CD4-positive, alpha-beta T cell treated with Interleukin-4 for 1 hour (primary cell): ENCODE measurements at regions not wholly inside any gene's neighbourhood (a gene's known extent, or its start where the extent isn't known, plus 50 kb on each side); places are given as distances from the start of the nearest gene placed in this dataset.
"Not testable (repeated sequence)": the region's sequence is repeated elsewhere in the genome, so short reads cannot be mapped to it uniquely, and the experiment has no call there.

Source experiments
- DNase-seq, 2 donors: peaks; one replicate each; pipeline ENCODE4 v3.0.0-alpha.2; 2020 to 2022

DNA sequence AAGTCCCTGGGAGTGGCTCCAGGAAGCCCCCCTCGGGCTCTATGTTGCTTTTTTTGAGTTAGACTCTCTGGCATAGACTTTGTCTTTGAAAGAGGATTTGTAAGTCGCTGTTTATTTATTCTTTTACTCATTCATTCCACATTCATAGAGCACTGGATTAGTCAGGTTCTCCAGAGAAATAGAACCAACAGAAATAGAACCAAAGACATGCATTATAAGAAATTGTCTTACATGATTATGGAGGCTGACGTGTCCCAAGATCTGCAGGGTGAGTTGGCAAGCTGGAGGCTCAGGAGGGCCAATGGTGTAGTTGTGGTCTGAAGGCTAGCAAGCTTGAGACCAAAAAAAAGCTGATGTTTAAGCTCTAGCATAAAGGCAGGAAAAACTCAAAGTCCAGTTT is 98.3 kb upstream of the CHD6 start:
- no peak for DNase-seq

DNA sequence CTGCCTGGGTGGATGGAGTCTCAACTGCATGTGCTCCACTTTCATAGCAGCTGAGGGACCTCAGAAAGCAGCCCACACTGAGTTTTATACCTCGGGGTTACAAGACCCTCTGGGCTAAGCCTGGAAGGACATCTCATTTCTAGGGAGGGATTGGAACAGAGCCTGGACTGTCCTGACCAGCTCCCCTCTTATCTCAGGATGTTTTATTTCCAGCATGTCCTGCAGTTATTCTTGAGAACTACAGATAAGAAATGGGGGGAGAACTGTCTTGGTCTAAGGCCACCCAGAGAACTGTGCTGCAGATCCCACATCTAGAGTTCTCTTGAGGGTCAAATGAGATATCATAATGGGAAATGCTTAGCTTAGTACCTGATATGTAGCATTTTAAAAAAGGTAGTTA is 97.3 kb upstream of the CHD6 start:
- no peak for DNase-seq

DNA sequence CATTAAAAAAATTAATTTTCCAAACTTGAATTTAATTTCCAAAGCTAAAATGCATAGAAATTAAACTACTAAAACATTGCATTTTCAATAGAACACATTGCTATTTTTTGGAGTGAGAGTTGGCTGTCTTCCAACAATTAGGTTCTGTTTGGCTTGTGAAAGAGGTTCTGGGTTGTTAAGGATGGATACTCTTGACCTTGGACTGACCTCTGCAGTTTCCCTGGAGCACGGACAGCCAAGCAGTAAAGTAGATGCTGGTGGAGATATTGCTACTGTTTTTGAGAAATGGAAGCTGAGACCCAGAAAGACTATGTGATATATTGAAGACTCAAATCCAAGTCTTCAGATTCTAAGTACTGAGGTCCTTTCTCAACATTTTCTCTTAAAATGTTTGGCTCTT is 95.9 kb upstream of the CHD6 start:
- DNase-seq: no peak

DNA sequence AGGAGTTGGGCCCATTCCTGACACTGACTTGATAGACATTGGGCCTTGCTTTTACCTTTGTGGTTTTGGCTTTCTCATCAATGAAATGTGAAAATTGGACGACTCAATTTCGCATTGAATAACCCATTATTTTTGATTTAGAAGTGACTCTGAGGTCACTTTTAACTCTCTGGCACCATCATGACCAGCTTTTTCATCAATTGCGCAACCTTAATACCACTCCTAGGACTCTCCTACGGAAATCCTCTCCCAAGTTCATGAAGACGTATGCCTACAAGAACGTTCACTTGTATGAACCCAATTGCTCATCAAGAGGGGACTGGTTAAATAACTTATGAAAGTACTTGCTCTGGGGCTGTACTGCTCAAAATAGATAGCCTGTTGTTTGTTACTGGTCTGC is 86.7 kb upstream of the CHD6 start:
- no peak for DNase-seq

DNA sequence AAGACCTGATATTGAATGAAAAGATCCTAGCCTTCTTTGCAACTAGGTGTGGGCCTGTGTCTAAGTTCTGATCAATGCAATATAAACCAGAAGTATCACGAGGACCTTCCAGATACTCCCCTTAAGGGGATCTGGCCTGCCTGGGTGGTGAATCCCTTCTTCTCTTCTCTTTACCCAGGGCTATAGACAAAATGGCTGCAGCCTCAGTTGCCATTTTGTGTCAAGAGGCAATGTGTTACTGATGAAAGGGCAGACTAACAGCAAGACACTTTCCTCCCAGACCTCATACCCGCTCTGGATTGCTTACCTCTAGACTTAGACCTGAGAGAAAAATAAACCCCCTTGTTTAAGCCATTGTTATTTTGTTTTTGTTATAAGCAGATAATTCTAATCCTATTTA is 84.5 kb upstream of the CHD6 start:
- DNase-seq: no peak

DNA sequence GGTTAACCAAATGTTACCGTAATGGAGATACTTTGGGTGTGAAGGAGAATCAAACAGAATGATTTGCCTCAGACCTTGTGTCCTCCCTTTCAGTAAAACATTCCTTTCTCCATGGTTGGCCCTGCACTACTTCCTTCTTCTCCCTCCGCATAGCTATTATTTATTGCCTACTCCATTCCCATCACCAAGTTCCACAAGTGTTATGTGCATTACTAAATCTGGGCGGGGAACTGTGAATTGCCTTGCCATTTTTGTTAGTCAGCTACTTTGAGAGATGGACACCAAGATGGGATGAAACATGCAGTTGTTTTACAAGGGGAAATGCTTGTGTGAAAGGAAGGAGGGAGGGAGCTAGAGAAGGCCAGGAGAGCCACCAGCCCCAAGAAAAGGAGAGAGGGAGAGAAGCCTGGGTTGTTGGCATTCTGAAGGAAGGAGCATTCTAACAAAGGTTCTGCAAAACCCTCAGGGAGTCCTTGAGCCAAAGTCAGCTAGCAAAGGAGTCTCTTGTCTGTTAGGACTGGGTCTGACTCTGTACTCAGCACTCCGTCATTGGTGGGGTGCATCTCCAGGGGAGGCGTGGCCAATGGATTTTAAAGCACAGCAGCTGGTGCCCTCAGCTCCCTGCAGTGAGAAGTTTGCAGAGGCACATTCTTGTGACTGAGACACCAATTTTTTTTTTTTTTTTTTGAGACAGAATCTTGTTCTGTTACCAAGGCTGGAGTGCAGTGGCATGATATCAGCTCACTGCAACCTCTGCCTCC is 83.6 kb upstream of the CHD6 start:
- DNase-seq: no peak

DNA sequence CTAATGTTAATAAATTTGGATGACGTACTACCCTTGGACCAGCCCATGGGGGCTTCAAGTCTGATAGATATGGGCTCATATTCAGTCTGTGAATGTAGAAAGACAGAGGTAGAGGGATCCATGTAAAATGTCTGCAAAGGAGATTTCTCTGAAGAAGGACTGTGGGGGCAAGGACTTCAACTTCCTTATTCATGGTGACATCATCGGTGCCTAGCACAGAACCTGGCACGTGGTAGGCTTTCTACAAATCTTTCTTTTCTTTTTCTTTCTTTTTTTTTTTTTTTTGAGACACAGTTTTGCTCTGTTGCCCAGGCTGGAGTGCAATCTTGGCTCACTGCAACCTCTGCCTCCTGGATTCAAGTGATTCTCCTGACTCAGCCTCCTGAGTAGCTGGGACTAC is 81.5 kb upstream of the CHD6 start:
- not testable (repeated sequence) for DNase-seq

DNA sequence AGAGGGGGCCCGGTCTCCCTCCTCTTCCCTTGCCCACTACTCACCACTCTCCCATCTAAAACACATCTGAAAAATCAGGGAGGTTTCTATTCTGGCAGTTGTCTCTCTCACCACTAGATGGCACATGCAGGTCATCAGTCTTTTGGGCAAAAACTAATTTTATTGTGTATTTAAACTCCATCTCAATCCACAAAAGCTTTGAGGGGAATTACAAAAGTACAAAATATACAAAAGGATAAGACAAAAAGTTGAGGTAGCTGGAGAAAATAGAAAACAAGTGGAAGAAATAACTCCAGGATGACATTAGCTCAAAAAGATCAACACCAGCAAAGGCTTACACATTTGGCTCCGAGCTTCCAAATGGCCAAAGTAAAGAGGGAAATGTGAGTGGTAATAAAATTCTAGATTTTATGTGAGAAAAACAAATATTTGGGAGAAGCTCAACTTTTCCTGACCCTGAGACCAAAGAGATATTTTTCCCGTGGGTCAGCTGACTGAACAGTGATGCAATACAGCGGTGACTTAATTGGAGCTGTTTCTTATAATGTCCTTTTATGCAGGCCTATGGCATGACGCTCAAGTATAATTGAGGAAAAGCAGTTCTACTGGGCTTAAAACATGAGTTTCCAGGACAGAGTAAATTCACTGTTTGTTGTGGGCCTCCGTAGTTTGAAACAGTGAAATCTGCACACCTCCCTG is 79.8 kb upstream of the CHD6 start:
- DNase-seq: peak in 1 of 2 donors; percentile 51

DNA sequence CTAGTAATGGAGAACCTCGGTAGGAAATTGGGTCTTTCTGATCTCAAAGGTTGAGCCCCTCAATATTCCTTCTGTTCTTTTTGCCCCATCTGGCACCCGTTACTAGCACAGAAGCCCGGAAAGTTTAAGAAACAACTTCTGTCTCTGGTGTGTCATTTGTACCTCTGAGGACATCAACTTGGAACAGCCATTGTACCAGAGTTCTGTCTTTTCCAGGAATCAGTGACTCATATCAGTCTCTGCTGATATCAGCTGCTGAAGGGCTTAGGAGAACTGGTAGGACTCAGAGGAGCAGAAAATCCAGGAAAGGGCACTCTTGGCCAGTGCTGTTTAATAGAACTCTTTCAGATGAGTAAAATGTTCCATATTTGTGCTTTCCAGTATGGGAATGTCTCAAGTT is 78.3 kb upstream of the CHD6 start:
- no peak for DNase-seq

DNA sequence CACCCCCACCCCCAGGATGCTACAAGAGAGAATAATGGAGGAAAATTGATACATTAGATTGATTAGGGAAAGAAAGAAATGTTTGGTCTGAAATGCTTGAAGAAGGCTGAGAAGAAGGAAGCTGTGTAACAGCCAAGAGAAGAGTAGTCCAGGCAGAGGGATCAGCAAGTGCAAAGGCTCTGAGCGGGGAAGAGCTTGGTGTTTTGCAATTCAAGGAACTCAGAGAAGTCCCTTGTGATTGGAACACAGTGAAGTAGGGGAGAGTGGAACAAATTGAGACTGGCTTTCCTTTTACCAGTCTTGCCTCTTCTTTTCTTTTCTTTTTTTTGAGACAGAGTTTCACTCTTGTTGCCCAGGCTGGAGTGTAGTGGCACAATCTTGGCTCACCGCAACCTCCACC is 76.6 kb upstream of the CHD6 start:
- DNase-seq: no peak

DNA sequence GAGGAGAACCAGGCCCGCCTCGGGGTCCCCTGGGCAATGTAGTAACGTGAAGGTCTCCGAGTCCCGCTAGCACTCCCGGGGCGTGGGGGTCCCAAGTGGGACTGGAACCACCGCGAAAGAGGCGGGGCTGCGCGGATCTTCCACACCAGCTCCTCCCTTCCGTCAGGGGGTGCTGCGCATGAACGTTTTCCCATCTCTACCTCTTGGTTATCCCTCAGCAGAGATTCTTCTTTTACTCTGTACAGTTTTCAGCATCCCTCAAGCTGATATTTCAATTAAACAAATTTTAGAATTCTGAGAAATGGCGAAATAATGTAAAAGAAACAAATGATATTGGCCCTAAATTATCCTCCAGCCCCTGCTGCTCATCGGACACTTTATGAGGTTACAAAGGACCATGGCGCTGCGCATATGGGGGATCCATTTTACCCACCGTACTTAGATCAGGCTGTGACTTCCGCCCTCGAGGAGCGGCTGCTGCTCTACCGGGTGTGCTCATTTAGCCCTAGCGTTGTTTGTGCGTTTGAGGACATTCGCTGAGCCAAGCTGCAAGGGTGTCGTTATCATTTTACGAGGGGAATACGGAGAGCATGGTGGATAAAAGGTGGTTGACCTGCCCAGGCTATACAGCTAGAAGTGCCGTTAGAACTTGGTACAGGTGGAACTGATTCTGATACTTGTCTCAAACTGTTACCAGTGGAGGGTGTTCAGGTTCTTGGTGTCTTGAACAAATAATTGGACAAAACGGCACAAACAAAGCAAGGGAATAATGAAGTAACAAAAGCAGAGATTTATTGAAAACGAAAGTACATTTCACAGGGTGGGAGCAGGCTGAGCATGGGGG is 75.2 kb upstream of the CHD6 start:
- peak; percentile 85 to 90 for DNase-seq

DNA sequence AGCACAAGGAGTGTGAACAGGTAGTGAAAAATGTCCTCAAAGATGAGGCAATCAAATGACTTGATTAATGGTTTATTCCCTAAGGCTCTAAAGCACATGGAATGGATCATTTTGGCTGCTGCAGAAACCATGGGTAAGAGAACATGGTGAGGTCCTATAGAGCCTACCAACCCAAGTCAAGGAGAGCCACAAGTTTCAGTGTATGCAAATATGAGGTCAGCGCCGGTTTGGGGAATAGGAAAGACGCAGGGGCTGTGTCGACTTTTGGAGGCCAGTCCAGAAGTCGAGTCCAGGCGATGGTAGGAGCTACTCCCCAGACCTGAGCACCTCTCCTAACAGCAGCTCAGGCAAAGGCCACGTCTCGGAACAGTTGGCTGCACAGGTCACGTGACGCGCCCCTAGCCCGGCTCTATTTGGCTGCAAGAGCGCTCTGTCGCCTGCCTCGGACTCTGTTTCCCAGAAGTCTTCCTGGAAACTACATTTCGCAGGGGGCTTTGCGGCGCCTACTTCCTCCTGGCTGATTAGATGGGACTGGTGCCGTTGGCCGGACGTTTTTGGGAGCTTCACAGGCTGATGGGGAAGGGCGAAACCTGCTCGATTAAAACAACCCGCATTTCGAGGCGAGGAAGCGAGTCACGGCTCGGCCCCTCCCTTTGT is 74.4 kb upstream of the CHD6 start:
- DNase-seq: peak; percentile 87 to 88

DNA sequence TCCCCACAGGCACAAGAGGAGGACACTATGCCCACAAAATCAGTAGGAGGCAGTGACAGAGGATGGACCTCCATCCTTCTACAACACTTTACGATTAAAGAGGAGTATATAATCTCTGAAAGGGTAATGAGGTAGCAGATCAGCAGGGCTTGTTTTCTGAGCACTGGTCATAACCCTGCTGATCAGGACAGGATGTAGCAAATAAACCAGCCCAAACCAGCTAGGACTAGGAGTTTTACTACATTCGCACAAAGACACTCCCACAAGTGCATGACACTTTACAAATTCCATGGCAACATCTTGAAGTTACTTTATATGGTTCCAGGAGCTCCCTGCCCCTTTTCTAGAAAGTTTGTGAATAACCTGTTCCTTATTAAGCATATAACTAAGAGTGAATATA is 73.3 kb upstream of the CHD6 start:
- DNase-seq: no peak

DNA sequence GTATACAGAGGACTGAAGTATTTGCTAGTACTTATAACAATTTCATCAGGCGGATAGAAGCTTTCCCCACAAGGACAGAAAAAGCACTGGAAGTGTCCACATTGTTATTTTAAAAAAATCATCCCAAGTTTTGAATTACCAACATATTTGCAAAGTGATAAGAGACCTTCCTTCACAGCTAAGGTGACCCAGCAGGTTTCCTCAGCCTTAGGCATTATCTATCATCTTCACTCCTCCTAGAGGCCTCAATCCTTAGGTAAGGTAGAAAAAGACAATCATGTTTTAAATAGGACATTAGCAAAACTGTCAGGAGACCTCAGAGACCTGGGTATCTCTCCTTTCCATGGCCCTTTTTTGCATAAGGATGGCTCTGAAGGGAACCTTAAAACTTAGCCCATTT is 72.5 kb upstream of the CHD6 start:
- no peak for DNase-seq

DNA sequence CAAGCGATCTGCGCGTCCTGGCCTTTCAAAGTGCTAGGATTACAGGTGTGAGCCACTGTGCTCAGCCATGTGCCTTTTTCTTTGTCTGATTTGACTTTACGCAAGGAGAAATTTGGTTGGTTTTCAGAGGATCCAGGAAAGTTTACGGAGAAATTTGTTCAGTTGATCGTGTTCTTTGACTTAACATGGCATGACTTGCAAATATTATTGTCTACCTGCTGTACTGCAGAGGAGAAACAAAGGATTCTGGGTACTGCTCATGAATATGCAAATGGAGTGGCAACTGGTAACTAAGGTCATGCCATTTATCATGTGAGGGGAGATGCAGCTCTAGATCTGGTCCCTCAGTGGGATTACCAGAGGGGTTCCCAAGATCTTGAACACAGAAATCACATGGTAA is 68.8 kb upstream of the CHD6 start:
- DNase-seq: no peak

DNA sequence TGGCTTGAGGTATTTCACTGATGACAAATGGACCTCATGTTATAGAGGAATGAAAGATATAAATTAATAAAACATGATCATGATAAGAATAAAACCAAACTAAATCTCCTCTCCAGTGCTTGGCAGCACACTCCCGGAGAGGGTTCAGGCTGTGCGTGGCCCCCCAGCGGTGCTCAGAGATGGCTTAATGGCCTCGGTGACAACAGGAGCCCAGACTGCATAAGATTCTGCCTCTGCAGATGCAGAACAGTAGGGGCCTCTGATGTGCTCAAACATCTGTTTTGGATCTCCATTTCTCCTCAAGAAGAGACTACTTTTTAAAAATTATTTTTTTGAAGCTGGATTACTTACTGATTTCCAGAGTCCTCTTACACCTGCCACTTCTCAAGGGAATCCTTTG is 67.0 kb upstream of the CHD6 start:
- DNase-seq: not testable (repeated sequence)

DNA sequence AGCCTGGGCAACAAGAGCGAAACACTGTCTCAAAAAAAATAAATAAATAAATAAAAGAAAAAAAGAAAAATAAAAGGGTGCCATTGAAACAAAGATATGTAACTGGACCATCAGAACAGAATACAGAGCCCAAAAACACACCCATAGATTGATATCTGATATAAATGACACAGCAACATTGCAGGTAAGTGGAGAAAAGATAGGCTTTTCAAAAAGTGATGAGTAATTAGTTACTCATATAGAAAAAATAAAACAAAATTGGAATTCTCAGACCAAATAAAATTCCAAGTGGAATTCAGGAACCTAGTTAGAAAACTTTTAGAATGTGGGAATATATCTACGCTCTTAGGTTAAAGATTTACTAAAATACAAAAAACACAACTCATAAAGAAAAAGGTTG is 60.6 kb upstream of the CHD6 start:
- DNase-seq: no peak

DNA sequence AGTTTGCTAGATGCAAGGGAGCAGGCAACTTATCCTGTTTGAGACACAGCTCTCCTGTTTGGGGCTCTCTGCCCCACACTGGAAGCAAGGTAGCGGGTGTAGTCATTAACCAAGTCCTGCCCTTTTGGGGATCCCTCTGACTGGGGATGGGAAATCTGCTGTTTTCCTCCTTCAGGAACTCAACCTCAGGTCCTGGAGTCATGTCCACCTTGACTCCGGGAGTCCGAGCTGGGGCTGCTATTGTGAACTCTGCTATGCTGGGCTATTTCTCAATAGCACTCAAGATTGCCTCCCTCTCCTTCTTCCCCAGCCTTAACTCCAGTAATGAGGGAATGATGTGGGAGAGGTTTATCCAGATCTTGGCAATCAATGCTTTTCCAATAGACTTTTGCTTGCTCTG is 54.1 kb upstream of the CHD6 start:
- no peak for DNase-seq

DNA sequence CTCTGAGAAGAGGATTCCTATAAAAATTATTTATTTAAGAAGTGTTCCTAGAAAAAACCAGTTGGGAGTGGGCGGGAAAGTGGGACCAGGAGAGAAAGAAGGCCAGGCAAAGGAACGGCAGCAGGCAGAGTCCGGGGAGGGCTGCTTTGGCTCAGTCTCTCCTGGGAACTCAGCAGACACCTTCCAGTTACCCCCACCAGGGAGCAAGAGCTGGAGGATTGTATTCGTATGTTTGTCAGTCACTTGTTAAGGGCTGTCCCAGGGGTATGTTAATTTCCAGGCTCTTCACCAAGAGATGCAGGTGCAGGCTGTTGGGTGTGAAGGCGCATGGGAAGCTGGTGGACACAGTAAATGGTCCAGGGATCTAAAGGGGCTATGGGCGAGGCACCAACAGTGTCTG is 53.0 kb upstream of the CHD6 start:
- DNase-seq: no peak

DNA sequence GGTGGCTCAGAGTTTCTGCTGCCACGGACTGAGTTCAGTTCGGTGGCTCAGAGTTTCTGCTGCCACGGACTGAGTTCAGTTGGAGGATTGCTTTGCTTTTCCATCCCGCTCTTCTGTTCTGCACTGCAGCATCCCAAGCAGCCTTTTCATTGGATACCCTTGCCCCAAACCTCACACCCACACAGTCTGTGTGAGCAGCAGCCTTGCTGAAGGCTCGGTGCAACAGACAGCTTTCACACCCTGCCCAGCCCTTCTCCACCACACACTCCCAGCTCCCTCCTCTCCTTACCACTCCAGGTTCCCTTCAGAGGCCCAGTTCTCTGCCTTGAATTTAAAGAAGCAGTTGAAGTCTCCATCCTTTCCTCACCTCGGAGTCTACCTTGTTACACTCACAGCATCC is 52.5 kb upstream of the CHD6 start:
- DNase-seq: no peak

DNA sequence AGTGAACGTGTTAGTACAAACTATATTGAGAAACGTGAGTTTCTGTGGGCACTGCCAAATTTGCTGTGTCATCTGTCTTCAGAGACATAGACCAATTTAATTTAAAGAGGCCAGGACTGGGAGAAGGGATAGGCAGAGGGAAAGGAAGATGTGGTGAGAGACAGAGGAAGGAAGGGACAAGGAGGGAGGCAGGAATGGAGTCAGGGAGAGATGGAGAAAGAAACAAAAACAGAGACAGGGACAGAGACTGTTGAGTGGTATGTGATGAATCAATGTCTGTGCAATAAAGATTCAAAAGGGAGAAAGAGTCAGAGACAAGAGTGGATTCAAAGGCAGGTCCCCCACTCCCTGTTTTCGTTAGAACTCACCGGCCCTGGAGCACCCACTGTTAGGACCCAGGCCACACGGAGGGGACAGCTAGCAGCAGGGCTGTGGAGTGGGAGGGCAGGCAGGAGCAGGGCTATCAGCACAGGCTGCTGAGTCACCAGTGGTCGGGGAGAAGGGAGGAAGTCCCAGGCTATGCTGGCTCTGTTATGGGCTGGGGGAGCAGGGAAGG is 51.6 kb upstream of the CHD6 start:
- DNase-seq: no peak

DNA sequence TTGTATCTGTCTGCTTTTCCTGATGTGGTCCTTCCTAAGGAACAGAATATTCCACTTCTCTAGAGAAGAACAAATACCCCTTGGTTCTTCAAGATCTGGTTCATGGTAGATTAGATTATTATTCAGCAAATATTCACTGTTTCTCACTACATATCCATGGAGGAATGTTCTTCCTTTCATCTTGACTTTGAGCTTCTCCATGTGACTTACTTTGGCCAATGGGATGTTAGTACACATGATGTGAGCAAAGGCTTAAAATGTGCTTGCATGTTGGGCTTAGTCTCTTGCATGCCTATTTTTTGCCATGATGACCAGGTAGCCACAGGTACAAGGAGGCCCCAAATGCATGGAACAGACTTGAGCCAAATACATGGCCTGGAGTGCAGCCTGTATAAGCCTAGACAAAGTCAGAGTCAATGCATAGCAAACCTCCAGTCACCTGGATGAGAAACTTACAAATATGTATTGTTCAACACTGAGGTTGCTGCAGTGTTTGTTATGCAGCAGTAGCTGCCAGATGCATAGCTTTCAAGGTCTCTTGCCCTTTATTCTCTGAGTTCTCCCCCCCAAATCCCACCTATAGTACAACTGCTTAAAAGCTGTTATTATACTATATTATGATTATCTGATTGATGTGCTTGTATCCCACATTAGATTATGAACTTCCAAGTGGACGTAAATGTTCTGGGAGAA is 50.0 kb upstream of the CHD6 start:
- DNase-seq: no peak
